Ureter (tissue), 1 donor: ENCODE measurements at regions not wholly inside any gene's neighbourhood (a gene's known extent, or its start where the extent isn't known, plus 50 kb on each side); places are given as distances from the start of the nearest gene placed in this dataset.
"Not testable (repeated sequence)": the region's sequence is repeated elsewhere in the genome, so short reads cannot be mapped to it uniquely, and the experiment has no call there.

Experiments used
- DNase-seq: peaks from one replicate; pipeline ENCODE4 v3.0.0-alpha.2; 2020; ENCODE audit warnings: low spot score
- donor health status: DM: yes; HTN: yes; CAD: no.

GRCh38 chr5:152527358-152528052 lies 122.4 kb upstream of the NMUR2 start:
- no peak for DNase-seq

GRCh38 chr5:152529440-152529839 lies 124.4 kb upstream of the NMUR2 start:
- no peak for DNase-seq

- no peak for DNase-seq
Measured at GRCh38 chr5:152532714-152533113, 127.6 kb upstream of the NMUR2 start.

- DNase-seq, result no peak
Measured at GRCh38 chr5:152534641-152535040, 129.6 kb upstream of the NMUR2 start.

GRCh38 chr5:152542741-152543140 lies 137.7 kb upstream of the NMUR2 start:
- DNase-seq, result no peak

GRCh38 chr5:152546493-152546892 lies 141.4 kb upstream of the NMUR2 start:
- DNase-seq, result no peak

GRCh38 chr5:152547202-152547601 lies 142.1 kb upstream of the NMUR2 start:
- no peak for DNase-seq

GRCh38 chr5:152549709-152550108 lies 144.6 kb upstream of the NMUR2 start:
- DNase-seq, result no peak

GRCh38 chr5:152551061-152551460 lies 146.0 kb upstream of the NMUR2 start:
- DNase-seq, result no peak

- DNase-seq, result no peak
Measured at GRCh38 chr5:152556784-152557183, 151.7 kb upstream of the NMUR2 start.

GRCh38 chr5:152560512-152561137 lies 155.5 kb upstream of the NMUR2 start:
- DNase-seq, result no peak

- DNase-seq, result no peak
Measured at GRCh38 chr5:152568016-152568415, 162.9 kb upstream of the NMUR2 start.

- no peak for DNase-seq
Measured at GRCh38 chr5:152572812-152573211, 167.7 kb upstream of the NMUR2 start.

- DNase-seq, result no peak
Measured at GRCh38 chr5:152584103-152584502, 179.0 kb upstream of the NMUR2 start.

GRCh38 chr5:152592416-152592815 lies 187.3 kb upstream of the NMUR2 start:
- no peak for DNase-seq

- DNase-seq, result no peak
Measured at GRCh38 chr5:152593388-152593787, 188.3 kb upstream of the NMUR2 start.

- no peak for DNase-seq
Measured at GRCh38 chr5:152595405-152595804, 190.3 kb upstream of the NMUR2 start.

- DNase-seq, result no peak
Measured at GRCh38 chr5:152599096-152599495, 194.0 kb upstream of the NMUR2 start.

GRCh38 chr5:152601806-152602732 lies 197.0 kb upstream of the NMUR2 start:
- no peak for DNase-seq

GRCh38 chr5:152606050-152606449 lies 201.0 kb upstream of the NMUR2 start:
- not testable (repeated sequence) for DNase-seq

GRCh38 chr5:152606776-152607364 lies 201.8 kb upstream of the NMUR2 start:
- no peak for DNase-seq
